Stomach (tissue), 4 donors: ENCODE measurements at regions not wholly inside any gene's neighbourhood (a gene's known extent, or its start where the extent isn't known, plus 50 kb on each side); places are given as distances from the start of the nearest gene placed in this dataset.

Experiments used
- CTCF ChIP-seq, 7 experiments: fragments of 450-650 bp in 4 of 7; fragments of 200-600 bp in 3 of 7; sonication (generic) in 3 of 7; IDR thresholded peaks; one replicate each; pipeline ENCODE4 v1.5.1; 2016 to 2019; ENCODE audit warnings: antibody characterized with exemption in 7 of 7, control low read depth in 2 of 7, mild to moderate bottlenecking in 1 of 7
- POLR2A ChIP-seq, 4 donors: fragments of 450-650 bp; IDR thresholded peaks; one replicate each; pipeline ENCODE4 v1.6.1; 2016; ENCODE audit warnings: antibody characterized with exemption in 4 of 4, control low read depth in 2 of 4, mild to moderate bottlenecking in 1 of 4, moderate library complexity in 1 of 4

- TF ChIP-seq CTCF (IDR thresholded peaks at IDR 0.05) (no peak), POLR2A (IDR thresholded peaks at IDR 0.05) (no peak)
Observed at GRCh38 chr3:170730071-170730812, 139.8 kb downstream of the RPL22L1 start.
